Adrenal gland (tissue), 9 donors: ENCODE measurements at regions not wholly inside any gene's neighbourhood (a gene's known extent, or its start where the extent isn't known, plus 50 kb on each side); places are given as distances from the start of the nearest gene placed in this dataset.

ENCODE experiments used
- DNase-seq, 7 donors: peaks; one replicate each; pipeline ENCODE4 v3.0.0-alpha.2; 2019 to 2020
- H3K27ac ChIP-seq, 5 donors: fragments of 200-600 bp; sonication (generic) in 4 of 5; 1 replicate in 3 of 5; 2 replicates in 2 of 5; pipeline versions ENCODE4 v1.5.1 to v1.8.0; 2016 to 2020; ENCODE audit warnings: mild to moderate bottlenecking in 1 of 5
- H3K27me3 ChIP-seq: fragments of 200-600 bp; 2 replicates; pipeline ENCODE4 v1.8.0; 2021
- H3K36me3 ChIP-seq, 2 donors: fragments of 200-600 bp; replicated peaks in 1 of 2; 1 replicate in 1 of 2; 2 replicates in 1 of 2; pipeline versions ENCODE4 v1.5.1 to v1.8.0; 2018 to 2022
- H3K4me1 ChIP-seq, 2 donors: fragments of 200-600 bp; replicated peaks in 1 of 2; 1 replicate in 1 of 2; 2 replicates in 1 of 2; pipeline versions ENCODE4 v1.5.1 to v1.8.0; 2018 to 2021
- H3K4me3 ChIP-seq, 4 donors: fragments of 200-600 bp; sonication (generic) in 3 of 4; one replicate each; pipeline ENCODE4 v1.5.1; 2016 to 2018
- H3K9me3 ChIP-seq, 3 donors: fragments of 200-600 bp; sonication (generic) in 1 of 3; replicated peaks in 1 of 3; 1 replicate in 2 of 3; 2 replicates in 1 of 3; pipeline versions ENCODE4 v1.5.1 to v1.8.0; 2016 to 2021
- POLR2A ChIP-seq, 2 donors: fragments of 450-650 bp; IDR thresholded peaks; one replicate each; pipeline ENCODE4 v1.6.1; 2017; ENCODE audit warnings: antibody characterized with exemption in 2 of 2, mild to moderate bottlenecking in 2 of 2, moderate library complexity in 1 of 2
- WGBS, 4 donors: extraction: QIAGEN DNeasy Blood & Tissue Kit in 2 of 4; methylation state at CpG; one replicate each; pipeline versions ENCODE4 v1.1.5 to v1.1.7; 2013 to 2017; 5-methylcytosine and 5-hydroxymethylcytosine counted together
- intact Hi-C, 2 donors: fragments of 100-400 bp; cut with DNase I; formaldehyde crosslinking; loops; one replicate each; pipeline versions ENCODE4 v1.14.1 to v1.15.0; 2022 to 2023
- TF ChIP-seq, protein P1 (sequence below), 6 experiments: fragments of 450-650 bp in 4 of 6; fragments of 200-600 bp in 2 of 6; sonication (generic) in 1 of 6; IDR thresholded peaks; 1 replicate in 5 of 6; 2 replicates in 1 of 6; pipeline versions ENCODE4 v1.5.1 to v1.8.0; 2016 to 2021; ENCODE audit warnings: antibody characterized with exemption in 6 of 6, mild to moderate bottlenecking in 2 of 6, moderate library complexity in 1 of 6
- donor health status: healthy with polysubstance abuse.
- donor health status: Bipolar disorder and iron deficiency.
- donor health status: DM: yes; HTN: yes; CAD: no.
- donor health status: DM: no; HTN: no; CAD: no.
- donor health status: DM: no; HTN: no; CAD: no.

- no peaks in the 10 kb centered on the region for H3K9me3 ChIP-seq
- H3K27ac ChIP-seq, result no peak overlapping the region
- no peaks in the 10 kb centered on the region for H3K36me3 ChIP-seq
- WGBS, 4 donors, result 85 to 89% (median 88%) methylated on average over 9 of the region's 9 CpGs
- H3K4me3 ChIP-seq, result no peak overlapping the region
- no peaks in the 10 kb centered on the region for H3K27me3 ChIP-seq
- TF ChIP-seq POLR2A (IDR thresholded peaks at IDR 0.05), result no peak
- TF ChIP-seq, protein P1, sequence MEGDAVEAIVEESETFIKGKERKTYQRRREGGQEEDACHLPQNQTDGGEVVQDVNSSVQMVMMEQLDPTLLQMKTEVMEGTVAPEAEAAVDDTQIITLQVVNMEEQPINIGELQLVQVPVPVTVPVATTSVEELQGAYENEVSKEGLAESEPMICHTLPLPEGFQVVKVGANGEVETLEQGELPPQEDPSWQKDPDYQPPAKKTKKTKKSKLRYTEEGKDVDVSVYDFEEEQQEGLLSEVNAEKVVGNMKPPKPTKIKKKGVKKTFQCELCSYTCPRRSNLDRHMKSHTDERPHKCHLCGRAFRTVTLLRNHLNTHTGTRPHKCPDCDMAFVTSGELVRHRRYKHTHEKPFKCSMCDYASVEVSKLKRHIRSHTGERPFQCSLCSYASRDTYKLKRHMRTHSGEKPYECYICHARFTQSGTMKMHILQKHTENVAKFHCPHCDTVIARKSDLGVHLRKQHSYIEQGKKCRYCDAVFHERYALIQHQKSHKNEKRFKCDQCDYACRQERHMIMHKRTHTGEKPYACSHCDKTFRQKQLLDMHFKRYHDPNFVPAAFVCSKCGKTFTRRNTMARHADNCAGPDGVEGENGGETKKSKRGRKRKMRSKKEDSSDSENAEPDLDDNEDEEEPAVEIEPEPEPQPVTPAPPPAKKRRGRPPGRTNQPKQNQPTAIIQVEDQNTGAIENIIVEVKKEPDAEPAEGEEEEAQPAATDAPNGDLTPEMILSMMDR (IDR thresholded peaks at IDR 0.05), result no peak
- intact Hi-C loops, result no loop called here
- peaks cover 10 to 11% of the 10 kb centered on the region in 2 donors for H3K4me1 ChIP-seq
- DNase-seq, result no peak
Measured at GRCh38 chr4:180532691-180533090, 1710.5 kb upstream of the TENM3 start.

DNA sequence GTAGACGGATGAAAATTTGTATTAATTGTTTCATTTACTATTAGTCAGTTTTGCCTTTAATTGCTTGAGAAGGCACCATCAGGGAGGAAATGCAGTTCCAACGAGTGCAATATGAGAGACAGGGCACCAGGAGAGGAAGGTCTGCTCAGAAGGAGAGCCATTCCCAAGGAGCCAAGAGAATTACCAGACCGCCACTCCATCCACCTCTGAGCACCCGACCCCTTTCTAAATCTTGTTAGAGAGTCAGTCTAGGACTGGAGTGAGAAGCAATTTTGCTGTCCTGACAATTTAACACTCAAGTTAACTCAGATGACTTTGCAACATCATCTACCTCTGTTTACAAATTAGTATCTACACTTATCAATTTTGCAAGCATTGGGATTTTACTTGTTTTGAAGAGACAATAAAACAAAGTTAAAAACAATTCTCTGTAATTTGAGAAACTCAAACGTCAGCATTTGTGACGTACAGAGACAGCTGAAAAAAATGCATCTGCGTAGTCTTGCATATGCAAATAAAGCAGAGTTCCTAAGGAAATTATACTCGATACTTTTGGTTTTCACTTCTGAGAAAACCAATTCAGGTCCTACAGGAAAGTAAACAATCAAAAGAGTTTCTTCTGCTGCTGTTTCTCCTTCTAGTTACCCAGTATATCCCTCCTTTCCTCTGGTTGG, 1704.7 kb upstream of the TENM3 start:
- WGBS, 4 donors, result 67 to 78% (median 74%) methylated on average over 8 of the region's 8 CpGs
- no peaks in the 10 kb centered on the region for H3K9me3 ChIP-seq
- no peak overlapping the region for H3K27ac ChIP-seq
- no peak overlapping the region for H3K4me3 ChIP-seq
- DNase-seq, result no peak
- intact Hi-C loops, result no loop called here
- H3K36me3 ChIP-seq, result no peaks in the 10 kb centered on the region
- no peaks in the 10 kb centered on the region for H3K27me3 ChIP-seq
- H3K4me1 ChIP-seq, result peaks cover 17 to 20% of the 10 kb centered on the region in 2 donors
- TF ChIP-seq, protein P1 (IDR thresholded peaks at IDR 0.05), result no peak
- TF ChIP-seq POLR2A (IDR thresholded peaks at IDR 0.05), result no peak

GRCh38 chr4:180539284-180539683, 1703.9 kb upstream of the TENM3 start:
- Histone ChIP-seq H3K4me3 (no peak overlapping the region), H3K36me3 (no peaks in the 10 kb centered on the region), H3K4me1 (peaks cover 13 to 20% of the 10 kb centered on the region in 2 donors), H3K27ac (no peak overlapping the region), H3K9me3 (no peaks in the 10 kb centered on the region), H3K27me3 (no peaks in the 10 kb centered on the region)
- intact Hi-C loops, result no loop called here
- WGBS, 4 donors, result 63 to 70% (median 66%) methylated on average over 4 of the region's 4 CpGs
- no peak for DNase-seq
- TF ChIP-seq POLR2A (IDR thresholded peaks at IDR 0.05), result no peak
- TF ChIP-seq, protein P1 (IDR thresholded peaks at IDR 0.05), result no peak

GRCh38 chr4:180541678-180542077, 1701.5 kb upstream of the TENM3 start:
- Histone ChIP-seq H3K27ac (no peak overlapping the region), H3K36me3 (no peaks in the 10 kb centered on the region), H3K27me3 (no peaks in the 10 kb centered on the region), H3K4me3 (no peak overlapping the region), H3K4me1 (peaks cover 13 to 15% of the 10 kb centered on the region in 2 donors), H3K9me3 (no peaks in the 10 kb centered on the region)
- TF ChIP-seq POLR2A (IDR thresholded peaks at IDR 0.05), result no peak
- DNase-seq, result no peak
- intact Hi-C loops, result no loop called here
